Type B pancreatic cell (in vitro differentiated cells): ENCODE measurements at regions not wholly inside any gene's neighbourhood (a gene's known extent, or its start where the extent isn't known, plus 50 kb on each side); places are given as distances from the start of the nearest gene placed in this dataset.

Experiments
- DNase-seq: peaks from one replicate; pipeline ENCODE4 v3.0.0; 2021; ENCODE audit warnings: mixed read lengths; ENCODE audit not compliant: unreplicated experiment; ENCODE audit errors: extremely low spot score
- H3K27ac Mint-ChIP-seq: 2 replicates; pipeline ENCODE4 v1.8.0; 2021; ENCODE audit warnings: mild to moderate bottlenecking, mixed read lengths
- H3K27me3 Mint-ChIP-seq: 2 replicates; pipeline ENCODE4 v1.8.0; 2021; ENCODE audit warnings: mixed read lengths
- H3K36me3 Mint-ChIP-seq: 2 replicates; pipeline ENCODE4 v1.8.0; 2021; ENCODE audit warnings: mixed read lengths
- H3K4me1 Mint-ChIP-seq: one replicate; pipeline ENCODE4 v1.8.0; 2021; ENCODE audit warnings: mixed read lengths; ENCODE audit not compliant: unreplicated experiment
- H3K4me3 Mint-ChIP-seq: 2 replicates; pipeline ENCODE4 v1.8.0; 2021; ENCODE audit warnings: mild to moderate bottlenecking, mixed read lengths
- H3K9me3 Mint-ChIP-seq: 2 replicates; pipeline ENCODE4 v1.8.0; 2021; ENCODE audit warnings: mixed read lengths
- TF ChIP-seq, protein P1 (sequence below): fragments of 200-600 bp; sonication (generic); conservative IDR thresholded peaks from 2 replicates; pipeline ENCODE4 v1.5.0; 2021; ENCODE audit warnings: antibody characterized with exemption, mild to moderate bottlenecking

DNA sequence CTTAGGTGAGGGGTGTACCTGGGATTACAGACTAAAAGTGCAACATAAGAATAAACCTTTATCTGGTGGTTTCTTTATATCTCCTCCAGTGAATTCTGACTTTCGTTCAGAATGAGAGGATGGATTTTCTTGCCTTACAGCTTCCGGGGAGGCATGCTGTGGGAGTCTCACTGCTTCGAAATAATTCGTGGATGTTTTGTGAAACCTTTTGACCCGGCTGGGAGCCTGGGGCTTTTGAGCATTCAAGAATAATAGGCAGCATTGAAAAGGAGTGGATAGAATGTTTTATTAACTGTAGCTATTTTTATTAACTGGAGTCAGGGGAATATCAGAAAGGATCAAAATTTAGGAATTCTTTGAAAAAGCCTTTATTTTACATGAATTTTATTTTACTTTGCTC is 149.1 kb downstream of the RWDD3 start:
- TF ChIP-seq, protein P1, sequence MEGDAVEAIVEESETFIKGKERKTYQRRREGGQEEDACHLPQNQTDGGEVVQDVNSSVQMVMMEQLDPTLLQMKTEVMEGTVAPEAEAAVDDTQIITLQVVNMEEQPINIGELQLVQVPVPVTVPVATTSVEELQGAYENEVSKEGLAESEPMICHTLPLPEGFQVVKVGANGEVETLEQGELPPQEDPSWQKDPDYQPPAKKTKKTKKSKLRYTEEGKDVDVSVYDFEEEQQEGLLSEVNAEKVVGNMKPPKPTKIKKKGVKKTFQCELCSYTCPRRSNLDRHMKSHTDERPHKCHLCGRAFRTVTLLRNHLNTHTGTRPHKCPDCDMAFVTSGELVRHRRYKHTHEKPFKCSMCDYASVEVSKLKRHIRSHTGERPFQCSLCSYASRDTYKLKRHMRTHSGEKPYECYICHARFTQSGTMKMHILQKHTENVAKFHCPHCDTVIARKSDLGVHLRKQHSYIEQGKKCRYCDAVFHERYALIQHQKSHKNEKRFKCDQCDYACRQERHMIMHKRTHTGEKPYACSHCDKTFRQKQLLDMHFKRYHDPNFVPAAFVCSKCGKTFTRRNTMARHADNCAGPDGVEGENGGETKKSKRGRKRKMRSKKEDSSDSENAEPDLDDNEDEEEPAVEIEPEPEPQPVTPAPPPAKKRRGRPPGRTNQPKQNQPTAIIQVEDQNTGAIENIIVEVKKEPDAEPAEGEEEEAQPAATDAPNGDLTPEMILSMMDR = no peak
- Mint-ChIP-seq H3K27me3 (peaks cover 4% of the 10 kb centered on the region), H3K9me3 (no peaks in the 10 kb centered on the region), H3K4me3 (no peak overlapping the region), H3K4me1 (no peaks in the 10 kb centered on the region), H3K36me3 (no peaks in the 10 kb centered on the region), H3K27ac (no peak overlapping the region)
- DNase-seq = no peak

DNA sequence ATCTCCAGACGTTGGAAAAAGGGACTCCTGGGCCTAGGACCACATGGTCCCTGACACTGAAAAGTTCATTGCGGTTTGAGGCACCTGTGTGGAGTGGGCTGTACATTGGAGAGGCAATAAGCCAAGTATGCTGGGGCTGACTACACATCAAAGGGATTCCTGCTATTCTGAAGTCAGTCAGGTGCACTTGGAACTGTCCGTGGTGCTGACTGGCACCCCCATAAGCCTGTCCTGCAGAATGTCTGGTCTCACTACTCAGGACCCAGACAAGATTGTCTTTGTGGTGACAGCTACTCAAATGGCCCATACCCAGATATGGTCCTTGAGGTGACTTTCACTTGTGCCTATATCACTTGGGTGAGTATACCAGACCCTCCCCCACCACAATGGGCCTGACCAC is 150.6 kb downstream of the RWDD3 start:
- Mint-ChIP-seq H3K36me3 (no peaks in the 10 kb centered on the region), H3K27ac (no peak overlapping the region), H3K4me3 (no peak overlapping the region), H3K4me1 (no peaks in the 10 kb centered on the region), H3K27me3 (peaks cover 4% of the 10 kb centered on the region), H3K9me3 (no peaks in the 10 kb centered on the region)
- DNase-seq = peak; percentile 74
- TF ChIP-seq, protein P1 = no peak

DNA sequence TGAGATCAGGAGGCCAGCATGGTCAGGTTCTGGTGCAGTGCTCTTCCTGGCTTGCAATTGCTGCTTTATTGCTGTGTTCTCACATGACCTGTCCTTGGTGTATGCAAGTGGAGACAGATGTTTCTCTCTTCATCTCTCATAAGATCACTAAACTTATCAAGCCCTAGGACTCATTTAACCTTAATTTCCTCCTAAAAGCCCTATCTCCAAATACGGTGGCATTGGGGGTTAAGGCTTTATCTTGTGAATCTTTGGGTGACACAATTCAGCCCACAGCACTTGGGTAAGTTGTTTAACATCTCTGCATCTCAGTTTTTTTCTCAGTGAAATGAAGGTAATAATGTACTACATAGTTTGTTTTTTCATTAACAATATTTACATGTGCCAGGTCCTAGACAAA is 152.4 kb downstream of the RWDD3 start:
- H3K9me3 Mint-ChIP-seq = no peaks in the 10 kb centered on the region
- TF ChIP-seq, protein P1 = no peak
- DNase-seq = no peak
- no peak overlapping the region for H3K4me3 Mint-ChIP-seq
- H3K27ac Mint-ChIP-seq = no peak overlapping the region
- no peaks in the 10 kb centered on the region for H3K36me3 Mint-ChIP-seq
- H3K27me3 Mint-ChIP-seq = peaks cover 7% of the 10 kb centered on the region
- H3K4me1 Mint-ChIP-seq = no peaks in the 10 kb centered on the region

DNA sequence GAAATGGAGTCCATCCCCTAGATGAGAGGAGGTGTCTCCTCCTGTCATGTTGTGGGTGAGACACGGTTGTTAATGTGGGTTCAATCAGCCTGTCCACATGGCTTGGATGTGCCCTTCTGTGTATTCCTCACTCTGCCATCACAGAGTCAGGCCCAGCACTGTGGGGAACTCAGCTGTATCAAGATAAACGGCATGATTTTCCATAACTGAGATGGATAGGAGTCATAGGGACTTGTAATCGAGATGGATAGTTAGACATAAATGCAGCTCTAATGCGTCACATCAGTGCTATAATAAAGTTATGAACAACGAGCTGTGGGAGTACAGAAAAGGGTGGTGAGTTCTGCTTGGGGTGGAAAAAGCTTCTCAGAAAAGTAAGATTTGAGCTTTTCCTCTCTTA is 152.9 kb downstream of the RWDD3 start:
- TF ChIP-seq, protein P1 = no peak
- H3K27ac Mint-ChIP-seq = no peak overlapping the region
- no peaks in the 10 kb centered on the region for H3K9me3 Mint-ChIP-seq
- no peaks in the 10 kb centered on the region for H3K36me3 Mint-ChIP-seq
- H3K4me1 Mint-ChIP-seq = no peaks in the 10 kb centered on the region
- H3K27me3 Mint-ChIP-seq = peaks cover 7% of the 10 kb centered on the region
- no peak overlapping the region for H3K4me3 Mint-ChIP-seq
- DNase-seq = no peak

DNA sequence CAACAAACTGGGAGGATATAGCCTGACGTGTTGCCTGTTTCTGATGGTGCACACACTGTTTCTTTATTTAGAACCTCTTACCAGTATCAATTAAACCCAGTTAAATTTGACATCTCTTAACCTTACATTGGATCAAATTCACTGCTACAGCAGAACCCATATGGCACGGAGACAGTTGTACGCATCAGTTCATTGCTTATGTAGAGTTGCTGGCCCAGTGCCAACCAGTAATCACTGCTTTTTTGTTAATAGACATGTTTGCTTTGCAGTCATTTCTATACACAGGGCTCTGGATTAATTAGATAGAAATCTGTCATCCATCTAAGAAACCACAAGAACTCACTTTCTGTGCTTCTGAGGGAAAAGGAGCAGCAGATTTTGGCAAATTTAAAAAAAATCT is 154.0 kb downstream of the RWDD3 start:
- Mint-ChIP-seq H3K4me3 (no peak overlapping the region), H3K36me3 (no peaks in the 10 kb centered on the region), H3K27me3 (peaks cover 7% of the 10 kb centered on the region), H3K27ac (no peak overlapping the region), H3K9me3 (no peaks in the 10 kb centered on the region), H3K4me1 (no peaks in the 10 kb centered on the region)
- TF ChIP-seq, protein P1 = no peak
- no peak for DNase-seq

DNA sequence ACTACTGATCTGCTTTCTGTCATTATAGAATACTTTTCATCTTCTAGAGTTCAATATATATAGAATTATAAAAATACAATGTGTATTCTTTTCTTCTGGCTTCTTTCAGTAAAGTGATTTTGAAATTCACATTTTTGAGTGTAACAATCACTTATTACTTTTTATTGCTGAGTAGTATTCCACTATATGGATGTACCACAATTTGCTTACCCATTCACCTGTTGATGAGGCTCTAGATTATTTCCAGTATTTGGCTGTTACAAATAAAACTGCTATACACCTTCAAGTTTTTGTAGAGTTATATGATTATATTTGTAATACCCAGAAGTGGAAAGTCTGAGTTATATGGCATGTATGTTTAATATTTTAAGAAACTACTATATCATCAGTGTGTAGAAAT is 159.4 kb downstream of the RWDD3 start:
- TF ChIP-seq, protein P1 = no peak
- DNase-seq = no peak
- Mint-ChIP-seq H3K27ac (no peak overlapping the region), H3K9me3 (no peaks in the 10 kb centered on the region), H3K4me1 (no peaks in the 10 kb centered on the region), H3K27me3 (peaks cover 3% of the 10 kb centered on the region), H3K36me3 (no peaks in the 10 kb centered on the region), H3K4me3 (no peak overlapping the region)
